Liver (tissue), 8 donors: ENCODE measurements at regions not wholly inside any gene's neighbourhood (a gene's known extent, or its start where the extent isn't known, plus 50 kb on each side); places are given as distances from the start of the nearest gene placed in this dataset.
A peak's percentile ranks its signal among the peaks of the same experiment; 100 is the strongest.

Experiments used
- DNase-seq: peaks from one replicate; pipeline ENCODE4 v3.0.0-alpha.2; 2017; ENCODE audit warnings: low spot score
- H3K27ac ChIP-seq, 2 donors: one replicate each; pipeline ENCODE4 v1.7.0; 2013; ENCODE audit warnings: inconsistent platforms in 2 of 2, low read length in 2 of 2, control low read depth in 1 of 2, low read depth in 1 of 2, mild to moderate bottlenecking in 1 of 2
- H3K27me3 ChIP-seq, 4 donors: one replicate each; pipeline versions ENCODE4 v1.6.1 to v1.7.0; 2013; ENCODE audit warnings: low read length in 3 of 4, inconsistent platforms in 1 of 4, mild to moderate bottlenecking in 1 of 4, moderate library complexity in 1 of 4; ENCODE audit not compliant: control insufficient read depth in 4 of 4, insufficient read depth in 4 of 4
- H3K36me3 ChIP-seq, 4 donors: one replicate each; pipeline versions ENCODE4 v1.6.1 to v1.7.0; 2013; ENCODE audit warnings: low read length in 3 of 4, mild to moderate bottlenecking in 3 of 4, low read depth in 1 of 4, moderate library complexity in 1 of 4; ENCODE audit not compliant: control insufficient read depth in 4 of 4, insufficient read depth in 3 of 4
- H3K4me1 ChIP-seq, 4 donors: one replicate each; pipeline versions ENCODE4 v1.6.1 to v1.7.0; 2013; ENCODE audit warnings: low read length in 3 of 4, mild to moderate bottlenecking in 3 of 4, moderate library complexity in 1 of 4; ENCODE audit not compliant: control insufficient read depth in 4 of 4, insufficient read depth in 4 of 4
- H3K4me3 ChIP-seq, 3 donors: one replicate each; pipeline versions ENCODE4 v1.6.1 to v1.7.0; 2013; ENCODE audit warnings: low read length in 3 of 3, control low read depth in 1 of 3, low read depth in 1 of 3, mild to moderate bottlenecking in 1 of 3
- H3K9ac ChIP-seq, 2 donors: one replicate each; pipeline ENCODE4 v1.7.0; 2013; ENCODE audit warnings: low read length in 2 of 2, mild to moderate bottlenecking in 2 of 2, moderate library complexity in 2 of 2, control low read depth in 1 of 2, low read depth in 1 of 2
- H3K9me3 ChIP-seq, 4 donors: one replicate each; pipeline versions ENCODE4 v1.6.1 to v1.7.0; 2013; ENCODE audit warnings: low read length in 3 of 4; ENCODE audit not compliant: control insufficient read depth in 4 of 4
- ATF3 ChIP-seq: IDR thresholded peaks from 2 replicates; pipeline ENCODE4 v1.6.1; 2016; ENCODE audit warnings: antibody characterized with exemption
- CTCF ChIP-seq: fragments of 150-350 bp; IDR thresholded peaks from 2 replicates; pipeline ENCODE4 v1.5.1; 2017; ENCODE audit warnings: improper control_type of control experiment, low read depth, low read length; ENCODE audit not compliant: missing input control
- EGR1 ChIP-seq, 2 donors: IDR thresholded peaks; 2 replicates each; pipeline ENCODE4 v1.6.1; 2016 to 2018; ENCODE audit warnings: antibody characterized with exemption in 2 of 2, low read depth in 2 of 2
- FOXA1 ChIP-seq: IDR thresholded peaks from 2 replicates; pipeline ENCODE4 v1.6.1; 2016; ENCODE audit warnings: antibody characterized with exemption
- FOXA2 ChIP-seq: IDR thresholded peaks from 2 replicates; pipeline ENCODE4 v1.6.1; 2016; ENCODE audit warnings: antibody characterized with exemption
- GABPA ChIP-seq, 2 donors: IDR thresholded peaks in 1 of 2; conservative IDR thresholded peaks in 1 of 2; 2 replicates each; pipeline ENCODE4 v1.6.1; 2016; ENCODE audit warnings: antibody characterized with exemption in 2 of 2, mild to moderate bottlenecking in 1 of 2, moderate library complexity in 1 of 2
- HNF4A ChIP-seq, 2 donors: conservative IDR thresholded peaks; 2 replicates each; pipeline ENCODE4 v1.6.1; 2016; ENCODE audit warnings: antibody characterized with exemption in 2 of 2, mild to moderate bottlenecking in 2 of 2
- HNF4G ChIP-seq: IDR thresholded peaks from 2 replicates; pipeline ENCODE4 v1.6.1; 2016; ENCODE audit warnings: antibody characterized with exemption
- JUND ChIP-seq, 2 donors: IDR thresholded peaks; 2 replicates each; pipeline ENCODE4 v1.6.1; 2016; ENCODE audit warnings: antibody characterized with exemption in 2 of 2
- MAX ChIP-seq: IDR thresholded peaks from 2 replicates; pipeline ENCODE4 v1.6.1; 2016; ENCODE audit warnings: antibody characterized with exemption
- NR2F2 ChIP-seq: IDR thresholded peaks from 2 replicates; pipeline ENCODE4 v1.6.1; 2016; ENCODE audit warnings: antibody characterized with exemption
- RAD21 ChIP-seq, 2 donors: IDR thresholded peaks; 2 replicates each; pipeline ENCODE4 v1.6.1; 2016; ENCODE audit warnings: antibody characterized with exemption in 2 of 2, mild to moderate bottlenecking in 2 of 2
- REST ChIP-seq: IDR thresholded peaks from 2 replicates; pipeline ENCODE4 v1.6.1; 2016; ENCODE audit warnings: antibody characterized with exemption, mild to moderate bottlenecking
- RXRA ChIP-seq, 2 donors: IDR thresholded peaks; 2 replicates each; pipeline ENCODE4 v1.6.1; 2017 to 2018; ENCODE audit warnings: antibody characterized with exemption in 2 of 2, mild to moderate bottlenecking in 1 of 2
- SP1 ChIP-seq: IDR thresholded peaks from 2 replicates; pipeline ENCODE4 v1.6.1; 2018; ENCODE audit warnings: antibody characterized with exemption, mild to moderate bottlenecking
- TAF1 ChIP-seq: conservative IDR thresholded peaks from 2 replicates; pipeline ENCODE4 v1.6.1; 2016; ENCODE audit warnings: antibody characterized with exemption, mild to moderate bottlenecking
- YY1 ChIP-seq: IDR thresholded peaks from 2 replicates; pipeline ENCODE4 v1.6.1; 2016; ENCODE audit warnings: antibody characterized with exemption, mild to moderate bottlenecking
- ZBTB33 ChIP-seq: IDR thresholded peaks from 2 replicates; pipeline ENCODE4 v1.6.1; 2016; ENCODE audit warnings: antibody characterized with exemption
- WGBS: extraction: QIAGEN DNeasy Blood & Tissue Kit; methylation state at CpG from one replicate; pipeline ENCODE4 v1.1.7; 2013; 5-methylcytosine and 5-hydroxymethylcytosine counted together
- donor health status: healthy.
- donor health status: healthy.
- donor health status: healthy.
- donor health status: healthy.
- donor health status: healthy.

- Histone ChIP-seq H3K36me3 (no peaks in the 10 kb centered on the region), H3K9ac (no peak overlapping the region), H3K27me3 (peaks cover 0 to 6% (median 0%) of the 10 kb centered on the region in 4 donors), H3K4me1 (no peaks in the 10 kb centered on the region), H3K9me3 (peaks cover 2 to 7% (median 4%) of the 10 kb centered on the region in 4 donors), H3K27ac (no peak overlapping the region), H3K4me3 (no peak overlapping the region)
- TF ChIP-seq NR2F2, result no peak
- WGBS, result 68% methylated on average over 3 of the region's 3 CpGs
- no peak for DNase-seq
Observed at GRCh38 chr16:82337355-82337754, 167.3 kb upstream of the MPHOSPH6 start.

- WGBS, result 45% methylated on average over 6 of the region's 6 CpGs
- Histone ChIP-seq H3K9ac (no peak overlapping the region), H3K27me3 (no peaks in the 10 kb centered on the region), H3K9me3 (peaks cover 0 to 3% (median 1%) of the 10 kb centered on the region in 4 donors), H3K27ac (no peak overlapping the region), H3K4me3 (no peak overlapping the region), H3K36me3 (no peaks in the 10 kb centered on the region), H3K4me1 (peaks cover 0 to 3% (median 0%) of the 10 kb centered on the region in 4 donors)
- TF ChIP-seq YY1 (no peak), ATF3 (no peak), RAD21 (IDR thresholded peaks at IDR 0.05) (no peak), FOXA2 (no peak), JUND (IDR thresholded peaks at IDR 0.05) (no peak), EGR1 (IDR thresholded peaks at IDR 0.05; ENCODE audit: low read depth in 2 of 2) (no peak), HNF4G (no peak), GABPA (IDR thresholded peaks at IDR 0.05 in 1 of 2, conservative IDR thresholded peaks at IDR 0.05 in 1 of 2) (no peak), MAX (peak; percentile 31), HNF4A (conservative IDR thresholded peaks at IDR 0.05) (peak in 1 of 2 donors; percentile 33), REST (no peak), FOXA1 (no peak), RXRA (IDR thresholded peaks at IDR 0.05) (peak in 1 of 2 donors; percentile 56), CTCF (no peak), ZBTB33 (peak; percentile 29), NR2F2 (no peak), SP1 (no peak), TAF1 (no peak)
- DNase-seq, result no peak
Observed at GRCh38 chr16:82331974-82332750, 162.1 kb upstream of the MPHOSPH6 start.
